RWPE2 (cell line): ENCODE measurements at regions not wholly inside any gene's neighbourhood (a gene's known extent, or its start where the extent isn't known, plus 50 kb on each side); places are given as distances from the start of the nearest gene placed in this dataset.
A peak's percentile ranks its signal among the peaks of the same experiment; 100 is the strongest.

Experiments
- ATAC-seq: fragments of 200-7000 bp; cut with Tn5 transposase; 3 replicates; pipeline ENCODE4 v1.9.1; 2021; ENCODE audit warnings: low read depth
- DNase-seq: peaks from one replicate; pipeline ENCODE4 v3.0.0-alpha.2; 2020; ENCODE audit warnings: low spot score
- H3K27ac ChIP-seq: fragments of 450-650 bp; 2 replicates; pipeline ENCODE4 v1.5.1; 2017; ENCODE audit warnings: mild to moderate bottlenecking; ENCODE audit not compliant: poor library complexity, severe bottlenecking
- H3K27me3 ChIP-seq: fragments of 250-450 bp; sonication (Bioruptor Pico); 2 replicates; pipeline ENCODE4 v1.5.1; 2021; ENCODE audit warnings: mild to moderate bottlenecking, moderate library complexity; ENCODE audit not compliant: insufficient read depth, poor library complexity, severe bottlenecking
- H3K36me3 ChIP-seq: fragments of 250-450 bp; sonication (Bioruptor Pico); 2 replicates; pipeline ENCODE4 v1.5.1; 2020; ENCODE audit warnings: low read depth, mild to moderate bottlenecking, moderate library complexity
- H3K4me1 ChIP-seq: fragments of 250-450 bp; sonication (Bioruptor Pico); 2 replicates; pipeline ENCODE4 v1.5.1; 2021; ENCODE audit warnings: mild to moderate bottlenecking, moderate library complexity; ENCODE audit not compliant: insufficient read depth, poor library complexity, severe bottlenecking
- H3K4me3 ChIP-seq: fragments of 250-450 bp; sonication (Bioruptor Pico); 2 replicates; pipeline ENCODE4 v1.5.1; 2021; ENCODE audit warnings: mild to moderate bottlenecking, moderate library complexity; ENCODE audit not compliant: severe bottlenecking
- H3K9me3 ChIP-seq: fragments of 250-450 bp; sonication (Bioruptor Pico); 2 replicates; pipeline ENCODE4 v1.5.1; 2021; ENCODE audit warnings: mild to moderate bottlenecking, moderate library complexity; ENCODE audit not compliant: severe bottlenecking
- TF ChIP-seq, protein P1 (sequence below): fragments of 450-650 bp; IDR thresholded peaks from one replicate; pipeline ENCODE4 v1.5.1; 2017; ENCODE audit warnings: mild to moderate bottlenecking, moderate library complexity; ENCODE audit not compliant: poor library complexity, severe bottlenecking

DNA sequence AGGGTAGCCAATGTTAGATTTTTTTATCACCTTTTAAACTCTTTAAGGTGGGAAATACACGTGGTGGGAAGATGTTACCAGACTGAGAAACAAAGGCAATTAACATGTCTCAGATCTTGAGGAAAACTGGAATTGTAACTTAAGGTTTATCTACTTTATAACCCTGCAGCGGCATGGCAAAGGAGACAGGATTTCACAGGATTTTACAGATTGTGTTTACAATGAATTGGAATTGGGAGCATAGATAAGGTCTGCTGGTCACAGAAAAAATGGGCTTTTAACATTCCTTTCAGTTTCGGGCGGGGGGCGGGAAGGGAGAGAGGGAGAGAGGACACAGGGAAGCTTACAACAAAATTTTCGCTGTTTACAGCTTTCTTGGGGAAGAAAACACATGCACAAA is 467.5 kb upstream of the CT83 start:
- Histone ChIP-seq H3K4me3 (no peak overlapping the region), H3K9me3 (no peaks in the 10 kb centered on the region), H3K36me3 (no peaks in the 10 kb centered on the region), H3K4me1 (no peaks in the 10 kb centered on the region), H3K27ac (no peak overlapping the region), H3K27me3 (no peaks in the 10 kb centered on the region)
- DNase-seq (no peak), ATAC-seq (no peak)
- TF ChIP-seq, protein P1, sequence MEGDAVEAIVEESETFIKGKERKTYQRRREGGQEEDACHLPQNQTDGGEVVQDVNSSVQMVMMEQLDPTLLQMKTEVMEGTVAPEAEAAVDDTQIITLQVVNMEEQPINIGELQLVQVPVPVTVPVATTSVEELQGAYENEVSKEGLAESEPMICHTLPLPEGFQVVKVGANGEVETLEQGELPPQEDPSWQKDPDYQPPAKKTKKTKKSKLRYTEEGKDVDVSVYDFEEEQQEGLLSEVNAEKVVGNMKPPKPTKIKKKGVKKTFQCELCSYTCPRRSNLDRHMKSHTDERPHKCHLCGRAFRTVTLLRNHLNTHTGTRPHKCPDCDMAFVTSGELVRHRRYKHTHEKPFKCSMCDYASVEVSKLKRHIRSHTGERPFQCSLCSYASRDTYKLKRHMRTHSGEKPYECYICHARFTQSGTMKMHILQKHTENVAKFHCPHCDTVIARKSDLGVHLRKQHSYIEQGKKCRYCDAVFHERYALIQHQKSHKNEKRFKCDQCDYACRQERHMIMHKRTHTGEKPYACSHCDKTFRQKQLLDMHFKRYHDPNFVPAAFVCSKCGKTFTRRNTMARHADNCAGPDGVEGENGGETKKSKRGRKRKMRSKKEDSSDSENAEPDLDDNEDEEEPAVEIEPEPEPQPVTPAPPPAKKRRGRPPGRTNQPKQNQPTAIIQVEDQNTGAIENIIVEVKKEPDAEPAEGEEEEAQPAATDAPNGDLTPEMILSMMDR, result no peak

DNA sequence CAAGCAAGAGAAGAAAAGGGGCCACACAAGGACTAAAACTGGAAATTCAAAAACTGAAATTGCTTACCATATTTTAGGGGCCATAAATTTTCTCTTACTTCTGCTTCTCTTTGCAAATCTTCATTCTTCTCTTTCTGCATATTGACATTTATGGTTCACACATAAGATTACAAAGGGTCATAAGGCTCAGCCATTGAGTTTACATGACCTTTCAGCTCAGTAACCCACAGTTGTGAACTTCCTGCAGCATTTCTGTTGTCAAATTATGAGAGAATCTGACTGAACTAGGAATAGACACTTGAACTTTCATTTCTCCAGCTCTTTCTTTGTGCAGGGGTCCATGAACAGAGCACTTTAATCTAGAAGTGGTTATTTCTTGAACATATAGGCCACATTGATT is 434.8 kb upstream of the CT83 start:
- Histone ChIP-seq H3K27me3 (no peaks in the 10 kb centered on the region), H3K9me3 (no peaks in the 10 kb centered on the region), H3K4me3 (no peak overlapping the region), H3K4me1 (no peaks in the 10 kb centered on the region), H3K27ac (no peak overlapping the region), H3K36me3 (no peaks in the 10 kb centered on the region)
- TF ChIP-seq, protein P1, result no peak
- DNase-seq (no peak), ATAC-seq (no peak)

DNA sequence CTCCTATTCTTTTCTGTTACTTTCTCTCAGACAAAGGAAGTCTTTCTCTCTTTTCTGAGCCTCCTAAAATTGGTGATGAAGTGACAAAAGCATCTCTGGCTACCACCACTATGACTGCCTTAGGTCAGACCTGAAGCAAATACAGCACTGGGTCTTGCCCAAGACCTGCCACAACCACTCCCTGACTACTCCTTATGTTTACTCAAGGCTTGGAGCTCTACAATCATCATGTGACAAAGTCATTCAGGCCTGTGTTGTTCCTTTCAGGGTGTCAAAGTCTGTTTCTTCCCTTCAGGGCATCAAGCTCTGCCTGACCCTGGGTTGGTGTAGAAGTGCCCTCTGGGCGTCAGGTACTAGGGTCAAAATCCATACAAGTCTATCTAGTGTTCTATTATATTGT is 419.2 kb upstream of the CT83 start:
- TF ChIP-seq, protein P1, result no peak
- Histone ChIP-seq H3K9me3 (no peaks in the 10 kb centered on the region), H3K4me1 (no peaks in the 10 kb centered on the region), H3K36me3 (no peaks in the 10 kb centered on the region), H3K27me3 (no peaks in the 10 kb centered on the region), H3K4me3 (no peak overlapping the region), H3K27ac (no peak overlapping the region)
- ATAC-seq (no peak), DNase-seq (no peak)

DNA sequence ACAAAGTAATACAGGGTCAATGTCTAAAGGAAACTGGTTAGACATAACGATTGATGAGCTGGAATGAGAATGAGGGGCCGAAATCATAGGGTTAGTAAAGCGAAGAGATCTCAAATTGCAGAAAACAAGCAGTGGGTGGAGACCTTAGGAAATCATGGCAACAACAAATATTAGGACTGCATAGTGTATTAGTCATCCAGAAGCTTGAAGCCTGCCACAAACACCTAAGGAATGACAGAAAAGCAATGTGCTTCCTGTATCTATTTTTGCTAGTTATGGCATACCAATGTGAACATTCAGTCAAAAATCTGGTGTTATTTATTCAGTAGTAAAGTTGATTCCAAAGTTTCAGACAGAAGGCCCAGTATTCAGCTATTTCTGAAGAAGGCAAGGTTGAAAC is 410.9 kb upstream of the CT83 start:
- Histone ChIP-seq H3K27me3 (no peaks in the 10 kb centered on the region), H3K9me3 (no peaks in the 10 kb centered on the region), H3K4me1 (no peaks in the 10 kb centered on the region), H3K4me3 (no peak overlapping the region), H3K27ac (no peak overlapping the region), H3K36me3 (no peaks in the 10 kb centered on the region)
- TF ChIP-seq, protein P1, result no peak
- peak; percentile 97 for ATAC-seq
- DNase-seq, result no peak

DNA sequence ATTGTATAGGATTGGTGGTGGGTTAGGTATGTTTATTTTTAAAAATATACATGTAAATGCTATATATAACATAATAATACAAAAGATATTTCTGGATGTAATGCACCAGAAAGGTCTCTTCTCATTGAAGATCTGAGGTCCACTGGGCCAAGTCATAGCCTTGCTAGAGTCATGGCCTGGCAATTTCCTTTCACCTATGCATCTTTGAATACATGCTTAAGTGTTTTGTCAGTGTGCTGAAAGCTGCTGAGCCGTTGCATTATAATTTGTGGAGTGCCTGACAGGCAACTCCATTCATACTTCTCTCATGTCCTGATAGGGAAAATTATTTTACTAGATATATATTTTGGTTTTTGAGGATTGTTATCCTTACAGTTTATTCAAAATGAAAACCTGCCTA is 410.2 kb upstream of the CT83 start:
- TF ChIP-seq, protein P1, result no peak
- Histone ChIP-seq H3K27me3 (no peaks in the 10 kb centered on the region), H3K4me1 (no peaks in the 10 kb centered on the region), H3K36me3 (no peaks in the 10 kb centered on the region), H3K27ac (no peak overlapping the region), H3K4me3 (no peak overlapping the region), H3K9me3 (no peaks in the 10 kb centered on the region)
- no peak; the same call in 2 of the 3 replicates for ATAC-seq
- DNase-seq, result no peak
